ENCODE measurements at regions not wholly inside any gene's neighbourhood (a gene's known extent, or its start where the extent isn't known, plus 50 kb on each side); places are given as distances from the start of the nearest gene placed in this dataset.

DNA sequence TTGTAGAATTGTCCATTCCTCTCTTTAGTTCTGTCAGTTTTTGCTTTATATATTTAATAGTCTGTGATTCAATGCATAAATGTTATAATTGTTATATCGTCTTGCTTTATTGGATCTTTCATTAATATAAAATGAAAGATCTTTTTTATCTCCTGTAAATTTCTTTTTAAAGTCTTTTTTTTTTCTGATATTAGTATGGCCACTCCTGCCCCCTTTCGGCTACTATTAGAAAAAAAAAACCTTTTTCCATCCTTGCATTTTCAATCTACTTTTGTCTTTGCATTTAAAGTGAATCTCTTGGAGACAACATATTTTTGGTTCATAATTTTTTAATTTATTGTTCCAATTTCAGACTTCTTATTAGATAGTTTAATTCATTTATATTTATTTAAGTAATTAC is 677.4 kb upstream of the NDST4 start:
- TF ChIP-seq, protein P1, sequence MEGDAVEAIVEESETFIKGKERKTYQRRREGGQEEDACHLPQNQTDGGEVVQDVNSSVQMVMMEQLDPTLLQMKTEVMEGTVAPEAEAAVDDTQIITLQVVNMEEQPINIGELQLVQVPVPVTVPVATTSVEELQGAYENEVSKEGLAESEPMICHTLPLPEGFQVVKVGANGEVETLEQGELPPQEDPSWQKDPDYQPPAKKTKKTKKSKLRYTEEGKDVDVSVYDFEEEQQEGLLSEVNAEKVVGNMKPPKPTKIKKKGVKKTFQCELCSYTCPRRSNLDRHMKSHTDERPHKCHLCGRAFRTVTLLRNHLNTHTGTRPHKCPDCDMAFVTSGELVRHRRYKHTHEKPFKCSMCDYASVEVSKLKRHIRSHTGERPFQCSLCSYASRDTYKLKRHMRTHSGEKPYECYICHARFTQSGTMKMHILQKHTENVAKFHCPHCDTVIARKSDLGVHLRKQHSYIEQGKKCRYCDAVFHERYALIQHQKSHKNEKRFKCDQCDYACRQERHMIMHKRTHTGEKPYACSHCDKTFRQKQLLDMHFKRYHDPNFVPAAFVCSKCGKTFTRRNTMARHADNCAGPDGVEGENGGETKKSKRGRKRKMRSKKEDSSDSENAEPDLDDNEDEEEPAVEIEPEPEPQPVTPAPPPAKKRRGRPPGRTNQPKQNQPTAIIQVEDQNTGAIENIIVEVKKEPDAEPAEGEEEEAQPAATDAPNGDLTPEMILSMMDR (conservative IDR thresholded peaks at IDR 0.05), result peak; percentile 15
- no peak for TF ChIP-seq ZFX (IDR thresholded peaks at IDR 0.05)

All from C4-2B (cell line).